ENCODE measurements at regions not wholly inside any gene's neighbourhood (a gene's known extent, or its start where the extent isn't known, plus 50 kb on each side); places are given as distances from the start of the nearest gene placed in this dataset.
A peak's percentile ranks its signal among the peaks of the same experiment; 100 is the strongest.
"Not testable (repeated sequence)": the region's sequence is repeated elsewhere in the genome, so short reads cannot be mapped to it uniquely, and the experiment has no call there.

DNA sequence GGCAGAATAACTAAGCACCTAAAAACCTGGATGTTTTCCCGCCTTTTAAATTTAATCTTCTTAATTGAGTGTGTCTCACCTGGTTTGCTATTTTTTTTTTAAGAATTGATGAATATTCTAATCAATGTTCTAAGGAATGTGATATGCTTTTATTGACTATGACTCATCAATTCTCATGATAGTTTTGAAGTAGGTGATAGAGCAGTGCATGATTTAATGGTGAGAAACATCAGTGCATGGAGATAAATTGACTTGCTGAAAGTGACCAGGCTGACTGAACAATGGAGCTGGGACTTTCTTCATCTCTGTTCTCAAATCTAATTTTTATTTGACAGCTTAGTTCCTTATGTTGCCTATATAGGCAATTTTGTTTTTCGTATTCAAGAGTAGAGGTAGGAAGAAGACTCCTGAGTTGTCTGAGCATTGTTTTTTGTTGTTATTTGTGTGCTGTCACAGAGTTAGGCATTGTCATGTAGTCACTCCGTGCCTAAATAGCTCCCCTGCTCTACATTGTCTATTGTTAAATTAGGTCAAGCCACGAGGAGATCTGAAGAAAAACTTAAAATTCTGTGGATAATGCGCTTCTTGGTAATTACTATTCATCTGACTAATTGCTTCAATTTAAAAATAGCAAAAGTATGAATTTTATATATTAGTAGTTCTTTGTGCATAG is 59.0 kb upstream of the NUTM2F start:
- not testable (repeated sequence) for DNase-seq

- DNase-seq: not testable (repeated sequence)
These were observed 59.6 kb upstream of the NUTM2F start for GRCh38 chr9:94388011-94388406.

DNA sequence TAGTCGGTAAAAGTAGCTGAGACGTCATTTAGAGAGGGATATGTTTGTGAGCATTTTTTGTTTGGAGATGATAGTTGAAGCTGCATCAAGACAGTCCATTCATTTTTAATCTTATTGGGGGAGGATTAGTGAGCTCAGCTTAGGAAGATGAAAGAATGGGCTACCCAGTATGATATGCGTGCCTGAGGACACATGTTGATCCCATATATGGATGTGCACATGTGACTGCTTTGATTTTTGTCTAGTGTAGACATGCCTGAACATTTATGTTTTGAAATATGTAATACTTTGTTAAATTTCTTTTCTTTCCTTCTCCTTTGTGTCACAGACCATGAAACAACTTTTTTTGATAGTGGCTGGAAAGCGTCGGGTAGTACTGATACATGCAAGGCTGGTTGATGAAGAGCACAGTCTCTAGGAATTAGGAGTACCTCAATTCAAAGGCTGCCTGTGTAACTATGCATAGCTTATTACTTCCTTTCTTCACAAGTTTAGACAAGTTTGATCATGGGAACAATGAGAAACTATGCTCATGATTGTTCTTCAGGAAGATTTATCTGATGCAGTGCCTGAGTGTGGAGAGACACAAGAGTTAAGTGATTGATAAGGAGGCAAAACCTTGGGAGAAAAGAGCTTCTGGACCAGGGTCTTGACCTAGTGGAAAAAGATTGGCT is 62.1 kb upstream of the NUTM2F start:
- not testable (repeated sequence) for DNase-seq

GRCh38 chr9:94392971-94393624 is 64.7 kb upstream of the NUTM2F start:
- not testable (repeated sequence) for DNase-seq

DNA sequence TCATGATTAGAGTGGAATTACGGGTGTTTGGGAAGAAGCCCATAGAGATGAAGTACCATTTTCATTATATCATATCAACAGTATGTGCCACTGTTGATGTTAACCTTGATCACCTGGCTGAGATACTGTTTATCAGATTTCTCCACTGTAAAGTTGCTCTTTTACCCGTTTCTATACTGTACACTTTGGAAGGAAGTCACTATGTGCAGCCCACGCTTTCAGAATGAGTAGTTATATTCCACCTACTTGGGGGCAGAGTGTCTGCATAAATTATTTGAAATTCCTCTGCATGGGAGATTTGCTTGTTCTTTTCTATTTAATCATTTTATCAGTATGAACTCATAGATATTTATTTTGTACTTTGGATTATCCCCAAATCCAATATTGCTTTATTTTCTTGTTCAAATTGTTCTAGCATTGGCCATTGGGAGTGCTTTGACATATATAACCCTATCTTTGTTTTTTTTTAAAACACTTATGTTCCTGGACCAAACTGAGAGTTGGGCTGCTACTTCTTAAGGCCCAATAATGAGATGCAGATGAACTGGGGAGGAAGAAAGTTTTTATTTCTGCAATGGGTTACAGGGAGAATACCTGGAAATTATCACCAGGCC is 69.4 kb upstream of the NUTM2F start:
- DNase-seq: not testable (repeated sequence)

DNA sequence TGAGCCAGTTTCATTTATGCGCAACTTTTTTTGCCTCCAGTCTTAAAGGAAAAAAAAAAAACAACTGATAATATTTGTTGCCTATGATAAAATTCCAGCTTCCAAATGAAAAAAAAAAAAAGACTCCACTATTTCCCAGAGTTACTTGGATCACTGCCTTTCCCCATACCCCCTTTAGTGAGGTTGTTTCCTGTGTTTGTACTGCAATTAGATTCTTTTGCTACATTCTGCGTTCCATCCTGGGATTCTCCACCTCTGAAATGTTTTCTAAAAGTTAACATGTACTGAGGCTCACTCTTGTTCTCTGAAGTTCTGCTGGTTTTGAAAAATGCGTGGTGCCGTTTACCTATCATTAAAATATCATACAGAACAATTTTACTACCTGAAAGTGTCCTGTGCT is 72.0 kb upstream of the NUTM2F start:
- DNase-seq: not testable (repeated sequence)

- not testable (repeated sequence) for DNase-seq
These were observed 74.4 kb upstream of the NUTM2F start for GRCh38 chr9:94402795-94403194.

DNA sequence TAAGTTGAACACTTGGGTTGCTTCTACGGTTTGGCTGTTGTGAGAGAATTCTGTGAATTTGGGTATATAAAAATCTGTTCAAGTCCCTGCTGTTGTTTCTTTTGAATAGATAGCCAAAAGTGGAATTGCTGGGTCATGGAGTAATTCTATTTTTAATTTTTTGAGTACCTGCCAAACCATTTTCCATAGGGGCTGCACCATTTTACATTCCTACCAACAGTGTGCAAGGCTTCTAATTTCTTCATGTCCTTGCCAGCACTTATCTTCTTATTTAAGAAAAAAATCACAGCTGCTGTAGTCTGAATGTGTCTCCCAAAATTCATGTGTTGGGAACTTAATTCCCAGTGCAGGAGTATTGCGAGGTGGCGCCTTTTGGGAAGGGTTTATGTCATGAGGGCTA is 75.1 kb upstream of the NUTM2F start:
- DNase-seq: not testable (repeated sequence)

DNA sequence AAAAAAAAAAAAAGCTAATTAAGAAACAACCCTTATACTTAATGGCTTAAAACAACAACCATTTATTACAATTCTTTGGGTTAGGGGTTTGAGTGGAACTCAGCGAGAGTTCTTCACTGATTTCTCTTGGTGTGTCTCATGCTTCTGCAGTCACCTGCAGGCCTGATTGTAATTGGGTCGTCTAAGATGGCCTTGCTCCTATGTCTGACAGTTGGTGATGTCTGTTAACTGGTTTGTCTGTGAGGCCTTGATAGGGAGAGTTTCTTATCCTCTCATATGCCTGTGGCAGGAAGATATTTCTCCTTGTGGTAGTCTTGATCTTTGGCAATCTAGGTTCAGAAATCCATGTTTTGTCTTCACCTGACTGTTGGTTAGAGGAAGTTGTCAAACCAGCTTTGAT is 85.2 kb upstream of the NUTM2F start:
- not testable (repeated sequence) for DNase-seq

GRCh38 chr9:94415111-94415510 is 86.7 kb upstream of the NUTM2F start:
- DNase-seq: not testable (repeated sequence)

DNA sequence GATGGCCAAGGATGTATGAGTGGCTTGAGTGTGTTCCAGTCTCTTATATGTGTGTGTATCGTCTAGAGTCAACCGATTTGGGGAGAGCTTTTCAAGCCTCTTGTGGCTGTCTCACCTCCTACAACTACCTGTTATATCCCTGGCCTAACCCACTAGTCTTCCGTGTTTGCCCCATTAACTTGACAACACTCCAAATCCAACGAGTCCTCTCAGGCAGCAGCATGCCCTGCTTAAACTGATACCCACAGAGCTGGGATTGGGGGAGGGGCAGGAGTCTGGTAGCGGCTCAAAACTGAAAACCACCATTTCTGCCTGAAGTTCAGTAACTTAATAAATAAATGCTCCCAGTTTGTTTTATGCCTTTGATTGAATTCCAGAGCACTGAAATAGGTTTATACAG is 91.7 kb upstream of the NUTM2F start:
- DNase-seq: not testable (repeated sequence)

- DNase-seq: not testable (repeated sequence)
These were observed 93.5 kb upstream of the NUTM2F start for GRCh38 chr9:94421951-94422350.

GRCh38 chr9:94425312-94425711 is 96.9 kb upstream of the NUTM2F start:
- not testable (repeated sequence) for DNase-seq

- not testable (repeated sequence) for DNase-seq
These were observed 108.7 kb upstream of the NUTM2F start for GRCh38 chr9:94437128-94437527.

DNA sequence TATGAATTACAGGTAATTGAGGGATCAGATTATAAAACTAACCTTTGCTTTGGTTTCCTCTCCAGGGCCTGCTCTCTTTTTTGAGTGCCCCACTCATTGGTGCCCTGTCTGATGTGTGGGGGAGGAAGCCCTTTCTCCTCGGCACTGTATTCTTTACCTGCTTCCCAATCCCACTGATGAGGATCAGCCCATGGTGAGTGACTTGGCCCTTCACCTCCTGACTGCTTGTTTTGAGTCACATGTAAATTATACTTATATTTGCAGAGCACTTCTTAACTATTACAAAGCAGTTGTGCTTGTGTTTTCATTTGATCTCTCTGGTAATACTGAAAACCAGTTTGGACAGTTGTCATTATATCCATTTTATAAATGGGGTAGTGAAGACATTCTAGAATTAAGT is 109.9 kb upstream of the NUTM2F start:
- not testable (repeated sequence) for DNase-seq

DNA sequence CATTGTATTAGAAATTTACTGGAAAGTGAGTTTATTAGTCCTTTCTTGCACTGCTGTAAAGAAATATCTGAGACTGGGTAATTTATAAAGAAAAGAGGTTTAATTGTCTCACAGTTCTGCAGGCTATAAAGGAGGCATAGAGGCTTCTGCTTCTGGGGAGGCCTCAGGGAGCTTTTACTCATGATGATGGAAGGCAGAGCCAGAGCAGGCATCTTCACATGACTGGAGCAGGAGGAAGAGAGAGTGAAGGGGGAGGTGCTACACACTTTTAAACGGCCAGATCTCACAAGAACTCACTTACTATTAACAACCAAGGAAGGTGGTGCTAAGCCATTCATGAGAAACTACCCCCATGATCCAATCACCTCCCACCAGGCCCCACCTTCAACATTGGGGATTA is 112.7 kb upstream of the NUTM2F start:
- not testable (repeated sequence) for DNase-seq

DNA sequence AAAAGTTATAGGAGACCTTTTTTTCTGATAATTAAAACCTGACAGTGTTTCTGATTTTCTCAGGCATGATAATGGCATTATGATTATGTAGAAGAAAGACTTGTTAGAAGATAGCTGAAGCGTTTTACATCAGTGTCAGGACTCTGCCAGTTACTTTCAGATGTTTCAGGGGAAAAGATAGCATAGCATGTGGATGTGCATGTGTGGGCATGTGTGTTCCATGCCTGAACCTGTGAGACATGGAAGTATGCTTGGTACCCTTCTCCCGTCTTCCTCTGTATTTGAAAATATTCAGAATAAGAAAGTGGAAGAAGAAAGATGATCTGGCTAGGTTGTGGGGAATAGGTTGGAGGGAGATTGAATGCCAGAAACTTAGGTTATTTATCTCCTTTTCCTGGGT is 113.1 kb upstream of the PCAT7 start:
- DNase-seq: no peak

DNA sequence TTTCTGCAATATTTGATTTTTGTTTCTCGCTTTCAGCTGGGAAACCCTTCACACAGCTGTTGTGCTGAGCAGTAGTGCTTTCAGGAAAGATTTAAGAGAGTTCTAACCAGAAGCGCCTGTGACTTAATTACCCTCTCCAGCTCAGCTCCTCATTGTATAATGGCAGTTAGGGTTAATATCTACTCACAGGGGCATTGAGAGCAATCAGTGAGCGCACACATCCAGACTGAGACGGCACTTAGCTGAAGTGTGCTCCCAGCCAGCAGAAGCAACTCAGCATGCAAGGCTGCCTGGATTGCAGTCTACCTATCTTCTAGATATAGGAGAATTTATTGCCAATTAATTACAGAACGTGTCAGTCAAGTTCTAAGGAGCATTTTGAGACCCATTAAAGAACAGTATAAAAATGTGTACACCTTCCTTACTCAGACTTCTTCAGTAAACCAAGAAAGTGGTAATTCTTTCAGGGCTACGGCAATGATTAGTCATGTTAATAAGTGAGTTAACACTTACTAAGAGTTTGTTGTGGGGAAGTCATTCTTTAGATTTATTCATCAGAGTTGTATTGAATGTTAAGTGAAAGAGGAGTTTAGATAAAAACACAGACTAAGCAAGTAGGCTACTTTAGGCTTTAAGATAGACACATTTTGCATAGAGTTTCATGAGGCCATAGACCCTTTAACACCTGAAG is 111.7 kb upstream of the PCAT7 start:
- DNase-seq: no peak

DNA sequence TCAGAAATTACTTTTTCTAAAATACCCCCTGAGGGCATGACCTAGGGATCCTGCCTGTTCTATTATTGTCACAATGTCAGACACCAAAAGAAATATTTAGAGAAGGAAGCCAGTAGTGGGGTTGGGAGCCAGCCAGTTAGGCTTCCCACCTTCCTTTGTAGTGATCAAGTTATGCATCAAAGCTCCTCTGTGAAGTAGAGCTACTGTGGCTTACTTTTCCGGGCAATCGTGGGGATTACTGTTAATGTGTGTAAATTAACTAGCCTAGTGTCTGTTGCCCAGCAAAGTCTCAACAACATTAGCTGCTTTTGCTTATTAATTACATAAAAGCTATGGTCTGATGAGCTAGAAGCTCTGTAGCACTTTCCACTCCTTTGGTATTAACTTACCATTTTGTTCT is 109.0 kb upstream of the PCAT7 start:
- DNase-seq: no peak

DNA sequence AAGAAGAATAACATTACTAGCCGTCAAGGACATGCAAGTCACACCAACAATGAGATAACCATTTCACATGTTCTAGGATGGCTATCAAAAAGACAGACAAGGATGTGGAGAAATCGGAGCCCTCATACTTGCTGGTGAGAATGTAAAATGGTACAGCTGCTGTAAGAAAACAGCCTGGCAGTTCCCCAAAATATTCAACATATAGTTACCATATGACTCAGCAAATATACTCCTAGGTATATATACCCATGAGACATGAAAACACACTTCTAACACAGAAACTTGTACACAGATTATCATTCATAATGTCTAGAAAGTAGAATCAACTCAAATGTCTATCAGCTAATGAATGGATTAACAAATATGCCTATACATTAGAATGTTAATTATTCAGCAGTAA is 105.4 kb upstream of the PCAT7 start:
- no peak for DNase-seq

DNA sequence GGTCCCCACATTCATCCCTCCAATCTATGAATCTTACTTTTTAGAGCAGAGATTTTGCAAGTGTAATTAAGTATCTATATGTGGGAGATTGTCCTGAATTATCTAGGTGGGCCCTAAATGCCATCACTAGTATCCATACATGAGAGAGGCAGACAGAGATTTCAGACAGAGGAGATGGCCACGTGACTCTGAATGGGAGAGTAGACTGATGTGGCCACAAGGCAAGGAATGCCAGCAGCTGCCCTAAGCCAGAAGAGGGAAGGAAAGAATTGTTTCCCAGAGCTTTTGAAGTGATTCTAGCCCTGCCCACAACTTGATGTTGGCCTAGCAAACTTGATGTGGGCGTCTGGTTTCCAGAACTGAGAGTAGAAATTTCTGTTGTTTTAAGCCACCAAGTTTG is 90.1 kb upstream of the PCAT7 start:
- DNase-seq: no peak

GRCh38 chr9:94472063-94472462 is 82.8 kb upstream of the PCAT7 start:
- not testable (repeated sequence) for DNase-seq

GRCh38 chr9:94472806-94473360 is 82.0 kb upstream of the PCAT7 start:
- DNase-seq: peak; percentile 53

Measured in NCI-H226 (cell line).